ENCODE measurements at regions not wholly inside any gene's neighbourhood (a gene's known extent, or its start where the extent isn't known, plus 50 kb on each side); places are given as distances from the start of the nearest gene placed in this dataset.

GRCh38 chr5:155137683-155138082 is 124.1 kb downstream of the KIF4B start:
- intact Hi-C loops (cut with micrococcal nuclease) = loop anchor here (2.0 kb wide), 1 partner anchor 165 kb away; no protein-coding TSS in a partner anchor
- FAIRE-seq = no peak
- no peaks in the 10 kb centered on the region for H3K9me1 ChIP-seq (replicated peaks; ENCODE audit: control insufficient read depth, extremely low read depth, insufficient read depth, low read length)
- H4K20me1 ChIP-seq (replicated peaks; ENCODE audit: control insufficient read depth, extremely low read depth, insufficient read depth, low read length) = no peaks in the 10 kb centered on the region
- no peaks in the 10 kb centered on the region for H3K36me3 ChIP-seq (ENCODE audit: control insufficient read depth in 2 of 2, extremely low read depth in 1 of 2, insufficient read depth in 2 of 2, low read length in 2 of 2)
- no peaks in the 10 kb centered on the region for H3K9me3 ChIP-seq (replicated peaks; ENCODE audit: control insufficient read depth, insufficient read depth, low read length)
- no peak overlapping the region for H3K4me2 ChIP-seq (ENCODE audit: insufficient read depth, low read length)
- POLR2A ChIA-PET = no interaction called here
- dilution Hi-C loops (cut with MboI; ENCODE audit: extremely low pct_ligation_motif_present, low sequenced_read_pairs) = no loop called here
- H2AFZ ChIP-seq (ENCODE audit: low read depth, low read length) = no peak overlapping the region
- H3K4me1 ChIP-seq (ENCODE audit: control insufficient read depth, extremely low read depth, insufficient read depth, low read length) = no peaks in the 10 kb centered on the region
- H3K4me3 ChIP-seq (replicated peaks in 1 of 3; ENCODE audit: insufficient read depth in 1 of 3, low read depth in 1 of 3, low read length in 3 of 3) = no peak overlapping the region
- H3K27me3 ChIP-seq (ENCODE audit: control insufficient read depth in 2 of 2, insufficient read depth in 2 of 2, low read length in 2 of 2) = peaks cover 0 to 2% of the 10 kb centered on the region in 2 experiments
- BruUV-seq (replicated peaks) = no TSS peak
- no peak for DNase-seq (ENCODE audit: low read depth, low spot score)
- CTCF ChIA-PET = interaction anchor here (0.8 to 1.9 kb wide), 4 partner anchors 8 to 165 kb away, joined by 4 to 11 read pairs (median 5); no protein-coding TSS in a partner anchor
- no peaks in the 10 kb centered on the region for H3K79me2 ChIP-seq (ENCODE audit: control insufficient read depth, insufficient read depth, low read length)
- H3K9ac ChIP-seq (replicated peaks; ENCODE audit: extremely low read depth, insufficient read depth, low read length) = no peak overlapping the region
- TF ChIP-seq FOS (IDR thresholded peaks at IDR 0.05; ENCODE audit: borderline replicate concordance, insufficient read depth, low read length) (no peak), CTCF (IDR thresholded peaks at IDR 0.05; ENCODE audit: extremely low read depth in 1 of 2, insufficient read depth in 1 of 2, low read depth in 1 of 2, low read length in 2 of 2) (no peak), MAX (IDR thresholded peaks at IDR 0.05; ENCODE audit: insufficient read depth, insufficient read length) (no peak), POLR2A (IDR thresholded peaks at IDR 0.05; ENCODE audit: low read depth, low read length) (no peak), GATA2 (IDR thresholded peaks at IDR 0.05; ENCODE audit: insufficient read depth, insufficient read length, low read depth, low read length) (no peak), EZH2 (IDR thresholded peaks at IDR 0.05; ENCODE audit: borderline replicate concordance, low read depth, low read length, severe bottlenecking) (no peak), JUN (IDR thresholded peaks at IDR 0.05; ENCODE audit: borderline replicate concordance, insufficient read depth, insufficient read length, low read depth) (no peak), MYC (IDR thresholded peaks at IDR 0.05; ENCODE audit: low read depth, low read length) (no peak), POLR2AphosphoS5 (IDR thresholded peaks at IDR 0.05; ENCODE audit: insufficient read depth, low read depth, low read length) (no peak)
- no peak overlapping the region for H3K27ac ChIP-seq (ENCODE audit: insufficient read depth, low read depth, low read length)

All from endothelial cell of umbilical vein (primary cell).